Psoas muscle (tissue), 7 donors: ENCODE measurements at regions not wholly inside any gene's neighbourhood (a gene's known extent, or its start where the extent isn't known, plus 50 kb on each side); places are given as distances from the start of the nearest gene placed in this dataset.

Experiments
- ATAC-seq, 4 donors: fragments of 200-7000 bp; cut with Tn5 transposase; one replicate each; pipeline ENCODE4 v1.9.1; 2020; ENCODE audit warnings: moderate library complexity in 3 of 4, mild to moderate bottlenecking in 2 of 4
- DNase-seq, 2 donors: peaks; one replicate each; pipeline ENCODE4 v3.0.0-alpha.2; 2020
- H3K27ac ChIP-seq: fragments of 200-600 bp; one replicate; pipeline ENCODE4 v1.8.0; 2022
- H3K27me3 ChIP-seq, 3 donors: fragments of 200-600 bp in 1 of 3; one replicate each; pipeline versions ENCODE4 v1.6.1 to v1.8.0; 2013 to 2022; ENCODE audit warnings: low read length in 2 of 3, mild to moderate bottlenecking in 2 of 3, moderate library complexity in 1 of 3; ENCODE audit not compliant: insufficient read depth in 3 of 3
- H3K36me3 ChIP-seq, 2 donors: fragments of 200-600 bp in 1 of 2; one replicate each; pipeline versions ENCODE4 v1.6.1 to v1.8.0; 2013 to 2022; ENCODE audit warnings: low read depth in 1 of 2, mild to moderate bottlenecking in 1 of 2, moderate library complexity in 1 of 2; ENCODE audit not compliant: insufficient read depth in 1 of 2
- H3K4me1 ChIP-seq: fragments of 200-600 bp; one replicate; pipeline ENCODE4 v1.8.0; 2022
- H3K4me3 ChIP-seq: fragments of 200-600 bp; one replicate; pipeline ENCODE4 v1.8.0; 2022; ENCODE audit warnings: mild to moderate bottlenecking
- H3K9me3 ChIP-seq: fragments of 200-600 bp; one replicate; pipeline ENCODE4 v1.8.0; 2022
- CTCF ChIP-seq: fragments of 200-600 bp; IDR thresholded peaks from one replicate; pipeline ENCODE4 v1.8.0; 2022; ENCODE audit warnings: antibody characterized with exemption
- WGBS, 3 donors: extraction: QIAGEN DNeasy Blood & Tissue Kit; methylation state at CpG; one replicate each; pipeline versions ENCODE4 v1.1.6 to v1.1.7; 2013; 5-methylcytosine and 5-hydroxymethylcytosine counted together
- intact Hi-C, 2 donors: fragments of 100-400 bp; cut with DNase I; formaldehyde crosslinking; loops; one replicate each; pipeline versions ENCODE4 v1.11.0 to v1.14.2; 2022
- donor health status: healthy with polysubstance abuse.
- donor health status: DM: no; HTN: no; CAD: no; lungs with moderate emphysema.
- donor health status: Bipolar disorder and iron deficiency.
- donor health status: healthy.
- donor health status: DM: yes; HTN: yes; CAD: no.
- donor health status: DM: no; HTN: no; CAD: no.
- donor health status: DM: yes; HTN: yes; CAD: no.

GRCh38 chr1:193661385-193661784 lies 475.0 kb upstream of the B3GALT2 start:
- WGBS, 3 donors = 22 to 41% (median 30%) methylated on average over 1 of the region's 1 CpG

GRCh38 chr1:193660428-193660827 lies 474.0 kb upstream of the B3GALT2 start:
- intact Hi-C loops = no loop called here
- Histone ChIP-seq H3K9me3 (no peaks in the 10 kb centered on the region), H3K36me3 (no peaks in the 10 kb centered on the region), H3K4me1 (no peaks in the 10 kb centered on the region), H3K4me3 (no peak overlapping the region), H3K27ac (no peak overlapping the region), H3K27me3 (no peaks in the 10 kb centered on the region)
- TF ChIP-seq CTCF = no peak
- 48 to 74% (median 63%) methylated on average over 1 of the region's 1 CpG for WGBS, 3 donors
- DNase-seq (no peak), ATAC-seq (no peak)

More at GRCh38 chr1:193661385-193661784, 475.0 kb upstream of the B3GALT2 start:
- H3K4me3 ChIP-seq = no peak overlapping the region
- intact Hi-C loops = no loop called here
- H3K9me3 ChIP-seq = no peaks in the 10 kb centered on the region
- no peak overlapping the region for H3K27ac ChIP-seq
- H3K4me1 ChIP-seq = no peaks in the 10 kb centered on the region
- DNase-seq = no peak
- no peaks in the 10 kb centered on the region for H3K27me3 ChIP-seq
- no peak for ATAC-seq
- H3K36me3 ChIP-seq = no peaks in the 10 kb centered on the region
- no peak for TF ChIP-seq CTCF

- intact Hi-C loops = no loop called here
- Histone ChIP-seq H3K36me3 (no peaks in the 10 kb centered on the region), H3K4me1 (no peaks in the 10 kb centered on the region), H3K9me3 (no peaks in the 10 kb centered on the region), H3K4me3 (no peak overlapping the region), H3K27ac (no peak overlapping the region), H3K27me3 (no peaks in the 10 kb centered on the region)
- DNase-seq (no peak), ATAC-seq (no peak)
- TF ChIP-seq CTCF = no peak
- 34 to 74% (median 40%) methylated on average over 1 of the region's 1 CpG for WGBS, 3 donors
These were observed 472.3 kb upstream of the B3GALT2 start for GRCh38 chr1:193658691-193659090.

GRCh38 chr1:193658081-193658480 lies 471.7 kb upstream of the B3GALT2 start:
- Histone ChIP-seq H3K4me1 (no peaks in the 10 kb centered on the region), H3K9me3 (peaks cover 5% of the 10 kb centered on the region), H3K27ac (no peak overlapping the region), H3K4me3 (no peak overlapping the region), H3K27me3 (no peaks in the 10 kb centered on the region), H3K36me3 (no peaks in the 10 kb centered on the region)
- DNase-seq (no peak), ATAC-seq (no peak)
- intact Hi-C loops = no loop called here
- 30 to 41% (median 31%) methylated on average over 1 of the region's 1 CpG for WGBS, 3 donors
- no peak for TF ChIP-seq CTCF

- ATAC-seq (no peak), DNase-seq (no peak)
- 88 to 95% (median 90%) methylated on average over 3 of the region's 3 CpGs for WGBS, 3 donors
- TF ChIP-seq CTCF = no peak
- H3K9me3 ChIP-seq = peaks cover 6% of the 10 kb centered on the region
- no peak overlapping the region for H3K27ac ChIP-seq
- no peaks in the 10 kb centered on the region for H3K27me3 ChIP-seq
- H3K4me1 ChIP-seq = no peaks in the 10 kb centered on the region
- no peaks in the 10 kb centered on the region for H3K36me3 ChIP-seq
- intact Hi-C loops = no loop called here
- no peak overlapping the region for H3K4me3 ChIP-seq
These were observed 471.1 kb upstream of the B3GALT2 start for GRCh38 chr1:193657552-193657951.
